ENCODE measurements at regions not wholly inside any gene's neighbourhood (a gene's known extent, or its start where the extent isn't known, plus 50 kb on each side); places are given as distances from the start of the nearest gene placed in this dataset.
A peak's percentile ranks its signal among the peaks of the same experiment; 100 is the strongest.

DNA sequence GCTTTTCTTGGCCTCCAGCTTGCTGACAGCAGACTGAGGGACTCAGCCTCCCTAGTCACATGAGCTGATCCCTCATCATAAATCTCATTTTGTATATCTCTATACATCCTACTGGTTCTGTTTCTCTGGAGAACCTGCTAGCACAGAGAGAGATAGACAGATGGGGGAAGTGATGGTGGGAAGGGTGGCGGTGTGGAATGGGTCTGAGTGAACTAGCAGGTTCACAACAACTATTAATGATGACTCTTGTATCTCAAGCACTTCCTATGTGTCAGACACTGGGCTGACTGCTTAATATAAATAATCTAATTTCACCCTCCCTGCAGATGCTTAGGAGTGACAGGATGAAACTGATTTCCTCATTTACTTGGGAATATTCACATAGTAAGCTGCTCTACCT lies 106.9 kb upstream of the TLE3 start:
- DNase-seq: no peak

- DNase-seq: no peak
Measured at GRCh38 chr15:70203981-70204560, 106.4 kb upstream of the TLE3 start.

- no peak for DNase-seq
Measured at GRCh38 chr15:70202756-70203155, 105.0 kb upstream of the TLE3 start.

DNA sequence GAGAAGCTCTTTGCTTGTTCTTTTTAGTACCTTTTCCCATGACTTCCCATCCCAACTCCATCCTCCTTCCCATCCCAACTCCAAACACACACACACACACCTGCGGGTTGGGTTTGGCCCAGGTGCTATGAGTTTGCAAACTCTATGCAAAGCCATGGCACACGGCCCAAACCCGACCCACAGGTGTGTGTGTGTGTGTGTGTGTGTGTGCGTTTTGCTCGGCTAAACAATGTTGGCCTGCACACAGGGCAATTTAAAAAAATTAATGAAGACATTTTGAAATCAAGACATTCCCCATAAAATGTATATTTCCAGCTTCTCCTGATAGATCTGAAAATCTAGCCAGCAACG lies 103.7 kb upstream of the TLE3 start:
- DNase-seq: no peak

- DNase-seq: no peak
Measured at GRCh38 chr15:70200511-70201424, 103.1 kb upstream of the TLE3 start.

DNA sequence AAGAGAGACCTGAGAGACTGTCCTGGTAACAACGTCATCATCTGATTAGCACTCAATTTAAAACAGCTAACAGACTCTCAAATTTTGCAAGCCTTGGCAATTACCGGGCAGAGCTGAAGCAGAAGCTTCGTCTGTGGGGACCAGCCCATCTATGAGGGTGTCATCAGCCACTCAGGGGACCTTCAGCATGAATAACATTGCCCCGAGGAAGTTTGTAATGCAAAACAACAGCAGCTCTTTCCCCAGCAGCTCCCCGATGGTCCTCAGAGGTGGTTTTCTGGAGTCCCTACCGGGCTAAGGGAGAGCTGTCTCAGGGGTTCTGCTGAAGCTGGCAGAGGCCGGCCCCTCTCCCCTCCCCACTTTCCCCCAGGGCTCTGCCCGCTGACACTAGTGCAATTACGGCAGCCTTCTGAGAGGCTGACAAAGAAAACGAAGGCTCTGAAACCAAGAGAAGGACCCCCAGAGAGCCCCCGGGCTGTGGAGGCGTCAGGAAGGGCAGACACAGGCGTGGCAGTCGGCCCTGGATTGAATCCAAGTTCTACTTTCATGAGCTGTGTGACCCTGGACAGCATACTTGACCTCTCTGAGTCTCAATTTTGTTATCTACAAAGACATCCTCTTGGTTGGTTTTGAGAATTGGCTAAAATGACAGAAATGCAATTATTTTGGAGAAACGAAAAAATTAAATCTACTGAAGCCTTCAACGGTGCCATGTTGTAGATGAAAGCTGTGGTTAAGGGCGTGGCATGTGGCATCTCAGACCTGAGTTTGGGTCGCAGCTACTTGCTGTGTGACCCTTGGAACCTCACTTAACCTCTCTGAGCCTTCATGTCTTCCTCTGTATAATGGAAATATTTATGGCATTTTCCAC lies 102.1 kb upstream of the TLE3 start:
- DNase-seq: no peak

- DNase-seq: no peak
Measured at GRCh38 chr15:70199124-70199482, 101.4 kb upstream of the TLE3 start.

- no peak for DNase-seq
Measured at GRCh38 chr15:70198441-70199123, 100.9 kb upstream of the TLE3 start.

DNA sequence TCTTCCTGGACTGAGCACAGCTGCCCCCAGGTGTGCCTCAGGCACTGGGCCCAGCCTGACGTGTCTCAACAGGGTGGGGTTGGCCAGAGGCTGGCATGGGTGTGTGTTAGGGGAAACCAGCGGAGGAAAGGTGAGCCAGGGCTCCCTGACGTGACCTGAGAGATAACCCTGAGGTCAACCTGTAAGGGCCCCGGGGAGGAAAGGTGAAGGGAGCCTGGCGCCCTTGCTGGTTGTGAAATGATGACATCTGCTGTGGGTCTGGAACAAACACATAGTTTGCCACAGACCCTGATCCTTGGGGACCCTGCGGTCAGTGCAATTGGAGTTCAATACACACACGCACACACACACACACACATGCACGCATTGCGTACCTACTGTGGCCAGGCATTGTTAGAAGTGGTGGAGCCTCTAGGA lies 100.2 kb upstream of the TLE3 start:
- no peak for DNase-seq

DNA sequence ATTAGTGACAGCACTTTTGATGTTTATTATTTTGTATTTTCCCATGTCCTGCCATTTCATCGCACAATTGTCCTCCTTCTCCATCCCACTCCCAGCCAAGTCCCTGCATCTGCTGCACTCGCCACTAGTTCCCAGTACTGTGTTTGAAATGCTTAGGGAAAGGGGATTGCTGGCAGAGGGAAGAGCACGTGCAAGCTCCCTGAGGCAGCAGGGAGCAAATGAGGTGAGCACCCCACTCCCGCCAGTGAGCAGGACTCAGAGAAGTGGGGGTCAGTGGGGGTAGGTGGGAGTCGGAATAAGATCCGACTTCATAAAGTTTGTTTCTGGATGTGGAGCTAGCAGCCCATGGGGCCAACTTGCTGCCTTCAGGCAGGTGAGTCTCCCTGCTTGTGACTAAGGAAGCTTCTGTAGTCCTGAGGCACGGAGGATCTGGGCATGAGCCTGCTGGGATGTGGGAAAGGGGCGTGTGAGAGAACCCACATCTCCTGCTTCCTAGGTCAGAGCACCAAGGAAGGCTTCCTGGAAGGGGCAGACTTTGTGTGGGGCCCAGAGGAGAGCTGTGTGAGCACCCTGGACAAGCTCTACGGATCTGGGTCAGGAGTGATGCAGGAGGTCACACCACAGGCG lies 99.7 kb upstream of the TLE3 start:
- no peak for DNase-seq

GRCh38 chr15:70196372-70197316 lies 98.9 kb upstream of the TLE3 start:
- DNase-seq: peak; percentile 45 to 48

- peak; percentile 62 to 70 for DNase-seq
Measured at GRCh38 chr15:70195587-70196305, 98.0 kb upstream of the TLE3 start.

- no peak for DNase-seq
Measured at GRCh38 chr15:70195171-70195570, 97.5 kb upstream of the TLE3 start.

- no peak for DNase-seq
Measured at GRCh38 chr15:70194266-70194665, 96.5 kb upstream of the TLE3 start.

- no peak for DNase-seq
Measured at GRCh38 chr15:70193734-70194133, 96.0 kb upstream of the TLE3 start.

GRCh38 chr15:70192490-70192889 lies 94.8 kb upstream of the TLE3 start:
- no peak for DNase-seq

DNA sequence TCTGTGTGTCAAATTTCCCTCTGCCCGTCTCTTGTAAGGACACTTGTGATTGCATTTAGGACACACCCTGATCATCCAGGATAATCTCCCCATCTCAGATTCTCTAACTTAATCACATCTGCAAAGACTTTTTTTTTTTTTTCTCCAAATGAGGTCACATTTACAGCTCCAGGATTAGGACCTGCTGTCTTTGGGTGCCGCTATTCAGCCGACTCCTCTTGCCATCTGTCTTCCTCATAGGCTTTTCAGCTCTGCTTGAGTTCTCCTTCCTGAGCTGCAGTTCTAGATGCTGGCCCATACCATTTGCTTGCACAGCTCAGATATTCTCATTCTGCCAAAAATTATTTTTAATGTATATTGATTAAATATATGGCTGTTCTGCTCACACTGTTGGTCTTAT lies 94.3 kb upstream of the TLE3 start:
- DNase-seq: no peak

DNA sequence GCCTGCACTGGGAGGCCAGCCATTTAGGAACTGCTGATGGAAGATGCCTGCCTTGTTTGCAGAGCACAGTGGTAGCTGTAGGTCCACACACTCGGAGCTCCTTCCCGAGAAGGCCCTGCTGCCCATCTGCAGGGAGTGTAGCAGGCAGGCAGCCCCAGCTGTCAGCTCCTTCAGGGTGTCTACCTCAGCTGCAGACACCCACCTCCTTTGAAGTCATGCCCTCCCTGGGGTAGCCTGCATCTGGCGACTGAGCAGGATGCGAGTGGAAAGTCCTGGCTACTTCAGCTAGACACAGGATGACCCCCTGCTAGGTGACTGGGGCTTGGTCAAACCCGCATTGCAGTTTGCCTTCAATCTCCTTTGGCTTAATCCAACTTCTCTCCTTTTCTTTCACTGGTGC lies 93.2 kb upstream of the TLE3 start:
- no peak for DNase-seq

GRCh38 chr15:70189826-70190695 lies 92.3 kb upstream of the TLE3 start:
- DNase-seq: no peak
